PFSK-1 (cell line): ENCODE measurements at regions not wholly inside any gene's neighbourhood (a gene's known extent, or its start where the extent isn't known, plus 50 kb on each side); places are given as distances from the start of the nearest gene placed in this dataset.

Experiments used
- POLR2AphosphoS5 ChIP-seq: IDR thresholded peaks from 2 replicates; pipeline ENCODE4 v1.6.1; 2012; ENCODE audit warnings: low read depth, mild to moderate bottlenecking, control low read depth, low read length, moderate library complexity
- TAF1 ChIP-seq: IDR thresholded peaks from 2 replicates; pipeline ENCODE4 v1.6.1; 2012; ENCODE audit warnings: low read length, control low read depth, borderline replicate concordance; ENCODE audit not compliant: insufficient read depth

DNA sequence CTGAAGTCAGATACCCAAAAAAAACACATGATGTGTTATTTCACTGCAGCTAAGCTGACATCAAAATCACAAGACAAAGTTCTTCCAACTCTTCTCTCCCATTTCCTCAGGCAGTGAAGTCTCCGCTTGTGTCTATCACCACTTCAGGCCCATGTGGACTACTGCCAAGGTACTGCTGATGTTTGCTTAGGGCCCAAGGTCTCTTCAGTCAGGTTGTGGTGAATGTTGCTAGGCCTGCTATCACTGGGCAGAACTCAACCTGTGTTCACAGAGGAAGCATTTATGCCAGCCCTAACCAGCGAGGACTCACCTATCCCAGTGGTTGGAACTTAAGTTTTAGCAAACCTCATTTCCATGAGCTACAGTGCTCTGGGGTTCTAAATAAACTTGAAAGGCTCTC is 156.5 kb upstream of the BRINP3 start:
- no peak for TF ChIP-seq POLR2AphosphoS5
- TF ChIP-seq TAF1: no peak
